ENCODE measurements at regions not wholly inside any gene's neighbourhood (a gene's known extent, or its start where the extent isn't known, plus 50 kb on each side); places are given as distances from the start of the nearest gene placed in this dataset.
"Not testable (repeated sequence)": the region's sequence is repeated elsewhere in the genome, so short reads cannot be mapped to it uniquely, and the experiment has no call there.

- DNase-seq = no peak
These were observed 718.9 kb upstream of the MEF2C start for GRCh38 chr5:89601880-89602279.

GRCh38 chr5:89597878-89598277 is 714.9 kb upstream of the MEF2C start:
- no peak for DNase-seq

- no peak for DNase-seq
These were observed 713.8 kb upstream of the MEF2C start for GRCh38 chr5:89596821-89597220.

DNA sequence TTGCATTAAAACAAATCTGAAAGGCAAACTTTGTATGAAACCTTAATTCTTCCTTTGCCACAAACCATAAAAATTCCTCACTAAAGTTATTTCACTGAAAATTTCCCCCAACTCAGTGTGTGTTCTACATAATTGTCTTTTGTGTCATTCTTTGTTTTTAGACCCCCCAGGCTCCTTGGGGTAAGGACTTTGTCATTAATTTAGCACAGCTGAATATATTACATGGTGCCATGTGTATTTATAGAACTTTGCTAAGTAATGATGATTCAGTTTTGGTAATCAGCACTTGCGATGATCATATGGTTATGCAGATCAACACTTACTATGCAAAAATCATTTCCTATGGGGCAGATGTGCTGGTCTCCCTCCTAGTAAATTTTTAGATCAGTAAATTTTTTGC is 712.1 kb upstream of the MEF2C start:
- no peak for DNase-seq

GRCh38 chr5:89584339-89584956 is 701.5 kb upstream of the MEF2C start:
- peak; percentile 76 for DNase-seq

- no peak for DNase-seq
These were observed 700.5 kb upstream of the MEF2C start for GRCh38 chr5:89583534-89583933.

GRCh38 chr5:89582768-89583339 is 699.9 kb upstream of the MEF2C start:
- DNase-seq = no peak

- no peak for DNase-seq
These were observed 698.0 kb upstream of the MEF2C start for GRCh38 chr5:89580976-89581375.

DNA sequence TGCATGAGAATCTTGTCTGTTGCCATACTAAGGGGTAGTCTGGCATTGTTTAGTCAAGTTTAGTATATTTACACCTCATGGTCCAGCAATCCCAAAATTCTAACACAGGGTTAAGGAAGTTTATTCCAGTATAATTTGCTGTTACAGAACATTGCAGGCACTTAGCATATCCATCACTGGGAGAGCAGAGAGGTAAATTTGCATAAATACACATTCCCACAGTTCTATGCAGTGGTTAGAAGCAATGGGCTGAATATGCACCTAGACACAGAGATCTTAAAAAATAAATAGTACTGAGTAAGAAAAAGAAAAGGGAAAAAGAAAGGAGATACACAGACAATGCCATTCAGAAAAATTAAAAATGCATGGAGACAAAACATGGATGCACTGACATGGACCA is 692.3 kb upstream of the MEF2C start:
- DNase-seq = no peak

- no peak for DNase-seq
These were observed 690.4 kb upstream of the MEF2C start for GRCh38 chr5:89573345-89573744.

- peak; percentile 91 for DNase-seq
These were observed 689.7 kb upstream of the MEF2C start for GRCh38 chr5:89572696-89573095.

DNA sequence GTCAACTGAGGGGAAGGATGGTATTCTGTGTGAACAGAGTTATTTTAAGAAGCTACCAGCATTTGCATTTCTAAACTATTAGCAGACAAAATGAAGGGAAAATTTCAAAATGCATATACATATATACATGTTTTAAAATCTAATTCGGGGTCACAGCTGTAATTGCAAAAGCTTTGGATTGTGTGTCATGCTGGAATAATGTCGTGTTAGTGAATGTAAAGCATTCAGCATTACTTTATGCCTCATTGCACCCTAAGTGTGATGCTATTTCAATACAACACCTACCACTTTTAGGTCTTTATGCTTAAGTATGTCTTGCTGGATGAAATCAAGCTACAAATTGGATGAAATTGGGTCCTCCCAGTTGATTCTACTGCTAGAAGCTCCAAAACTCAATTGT is 687.6 kb upstream of the MEF2C start:
- no peak for DNase-seq

- no peak for DNase-seq
These were observed 683.4 kb upstream of the MEF2C start for GRCh38 chr5:89566340-89566739.

GRCh38 chr5:89560696-89561095 is 677.7 kb upstream of the MEF2C start:
- DNase-seq = no peak

DNA sequence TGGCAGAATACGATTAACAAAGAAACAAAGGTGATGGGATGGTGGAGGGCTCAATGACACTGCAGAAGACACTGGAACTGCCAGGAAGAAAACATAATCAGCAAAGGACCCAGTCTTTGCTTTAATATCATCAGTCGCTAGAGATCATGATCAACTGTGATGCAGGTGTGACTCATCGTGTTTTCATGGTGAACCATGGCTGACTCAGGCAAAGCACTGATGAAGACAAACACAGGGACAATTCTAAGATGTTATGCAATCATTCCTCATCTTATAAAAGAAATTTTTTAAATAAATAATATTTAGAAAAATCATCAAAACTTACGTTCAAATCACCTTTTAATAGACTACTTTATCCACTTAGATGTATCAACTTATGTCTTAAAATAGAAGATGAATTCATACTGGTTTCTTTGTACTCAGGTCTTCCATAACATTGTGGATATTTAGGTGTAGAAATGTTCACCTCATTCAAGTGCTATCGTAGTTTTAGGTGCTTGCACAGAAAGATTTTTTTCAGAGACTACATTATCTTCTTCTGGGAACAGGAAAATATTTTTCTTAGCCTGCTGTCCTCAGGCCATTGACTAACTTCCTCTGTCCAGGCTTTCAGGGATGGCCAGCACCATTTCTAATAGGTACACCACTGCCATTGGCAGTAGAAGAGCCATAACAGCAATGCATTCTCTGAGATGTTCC is 673.4 kb upstream of the MEF2C start:
- DNase-seq = peak; percentile 63

DNA sequence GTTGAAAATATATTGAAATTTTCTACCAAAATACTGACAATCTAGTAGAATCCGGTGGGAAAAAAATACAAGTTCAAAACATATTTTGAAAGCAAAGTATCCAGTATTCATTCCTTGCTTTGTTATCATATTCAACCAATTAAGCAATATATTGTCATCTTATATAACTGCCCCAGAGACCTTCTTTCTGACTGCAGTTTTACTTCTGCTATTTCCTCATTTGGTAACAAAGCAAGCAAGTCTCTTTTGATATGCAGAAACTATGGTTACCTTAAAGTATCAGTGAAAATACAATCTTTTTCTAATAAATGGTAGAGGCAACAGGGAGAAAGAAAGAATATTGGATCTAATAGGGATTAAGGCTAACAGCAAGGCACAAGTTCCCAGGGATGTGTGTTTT is 663.7 kb upstream of the MEF2C start:
- DNase-seq = no peak

- DNase-seq = no peak
These were observed 662.6 kb upstream of the MEF2C start for GRCh38 chr5:89545626-89546025.

GRCh38 chr5:89545076-89545475 is 662.1 kb upstream of the MEF2C start:
- no peak for DNase-seq

- DNase-seq = no peak
These were observed 659.8 kb upstream of the MEF2C start for GRCh38 chr5:89542736-89543135.

- DNase-seq = no peak
These were observed 654.8 kb upstream of the MEF2C start for GRCh38 chr5:89537800-89538199.

- DNase-seq = no peak
These were observed 653.0 kb upstream of the MEF2C start for GRCh38 chr5:89536020-89536419.

DNA sequence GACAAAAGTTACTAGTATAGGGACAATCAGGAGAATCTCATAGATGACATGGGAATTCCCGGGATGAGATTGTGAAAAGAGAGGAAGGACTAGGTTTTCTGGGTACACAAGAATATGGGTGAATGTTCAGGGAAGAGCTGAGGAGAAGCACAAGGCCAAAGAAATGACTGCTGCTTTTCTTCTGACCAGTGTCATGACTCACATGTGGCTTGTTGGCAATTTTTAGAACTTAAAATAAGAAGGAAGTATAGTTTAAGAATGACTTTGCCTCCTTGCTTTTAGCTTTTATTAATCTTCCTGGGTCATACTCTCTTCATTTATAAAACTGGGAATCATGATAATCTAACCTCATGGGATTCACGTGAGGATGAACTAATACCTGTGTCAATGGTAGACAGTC is 652.4 kb upstream of the MEF2C start:
- DNase-seq = no peak

GRCh38 chr5:89534331-89534730 is 651.3 kb upstream of the MEF2C start:
- DNase-seq = peak; percentile 36

DNA sequence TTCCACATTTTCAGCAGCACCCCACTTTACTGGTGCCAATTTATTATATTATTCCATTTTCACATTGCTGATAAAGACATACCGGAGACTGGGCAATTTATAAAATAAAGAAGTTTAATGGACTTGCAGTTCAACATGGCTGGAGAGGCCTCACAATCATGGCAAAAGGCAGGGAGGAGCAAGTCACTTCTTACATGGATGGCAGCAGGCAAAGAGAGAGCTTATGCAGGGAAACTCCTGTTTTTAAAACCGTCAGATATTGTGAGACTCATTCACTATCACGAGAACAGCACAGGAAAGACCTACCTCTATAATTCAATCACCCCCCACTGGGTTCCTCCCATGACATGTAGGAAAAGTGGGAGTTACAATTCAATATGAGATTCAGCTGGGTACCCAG is 641.8 kb upstream of the MEF2C start:
- DNase-seq = no peak

- not testable (repeated sequence) for DNase-seq
These were observed 640.9 kb upstream of the MEF2C start for GRCh38 chr5:89523867-89524266.

Data from NCI-H226 (cell line).